Keratinocyte (primary cell): ENCODE measurements at regions not wholly inside any gene's neighbourhood (a gene's known extent, or its start where the extent isn't known, plus 50 kb on each side); places are given as distances from the start of the nearest gene placed in this dataset.

ENCODE experiments used
- DNase-seq: peaks from one replicate; pipeline ENCODE4 v3.0.0-alpha.2; 2011; ENCODE audit warnings: low read depth, missing footprints, low spot score
- FAIRE-seq: peaks from 2 replicates; lab custom pipeline; 2011; peaks lifted over from hg19 to GRCh38; lab: Jason Lieb, UNC
- H2AFZ ChIP-seq: 2 replicates; pipeline ENCODE4 v1.6.0; 2012; ENCODE audit warnings: low read length, control low read depth, inconsistent platforms; ENCODE audit not compliant: control insufficient read depth
- H3K27ac ChIP-seq: 2 replicates; pipeline ENCODE4 v1.5.1; 2011; ENCODE audit warnings: low read length; ENCODE audit not compliant: control insufficient read depth, insufficient read depth
- H3K27me3 ChIP-seq: 3 replicates; pipeline ENCODE4 v1.6.0; 2011; ENCODE audit warnings: low read length; ENCODE audit not compliant: control insufficient read depth, insufficient read depth; ENCODE audit errors: extremely low read depth
- H3K36me3 ChIP-seq, 2 experiments: 2 replicates in 1 of 2; 3 replicates in 1 of 2; pipeline ENCODE4 v1.5.1; 2011; ENCODE audit warnings: low read length in 2 of 2, mild to moderate bottlenecking in 1 of 2; ENCODE audit not compliant: control insufficient read depth in 2 of 2, insufficient read depth in 2 of 2; ENCODE audit errors: extremely low read depth in 1 of 2
- H3K4me1 ChIP-seq: 3 replicates; pipeline ENCODE4 v1.5.1; 2011; ENCODE audit warnings: low read length; ENCODE audit not compliant: control insufficient read depth, insufficient read depth; ENCODE audit errors: extremely low read depth
- H3K4me2 ChIP-seq: 3 replicates; pipeline ENCODE4 v1.6.0; 2011; ENCODE audit warnings: low read depth, low read length; ENCODE audit not compliant: control insufficient read depth, insufficient read depth; ENCODE audit errors: extremely low read depth
- H3K4me3 ChIP-seq, 3 experiments: fragments of 200-600 bp in 1 of 3; sonication (generic) in 1 of 3; 2 replicates in 2 of 3; 3 replicates in 1 of 3; pipeline ENCODE4 v1.5.1; 2011 to 2016; ENCODE audit warnings: low read length in 3 of 3, mild to moderate bottlenecking in 3 of 3, control low read depth in 2 of 3, inconsistent platforms in 1 of 3, low read depth in 1 of 3, mixed read lengths in 1 of 3, mixed run types in 1 of 3, moderate library complexity in 1 of 3; ENCODE audit not compliant: control insufficient read depth in 2 of 3, insufficient read depth in 2 of 3; ENCODE audit errors: extremely low read depth in 1 of 3
- H3K79me2 ChIP-seq: 2 replicates; pipeline ENCODE4 v1.6.0; 2012; ENCODE audit warnings: low read length; ENCODE audit not compliant: control insufficient read depth, insufficient read depth
- H3K9ac ChIP-seq: 3 replicates; pipeline ENCODE4 v1.6.0; 2011; ENCODE audit warnings: low read length; ENCODE audit not compliant: control insufficient read depth, insufficient read depth; ENCODE audit errors: extremely low read depth
- H3K9me1 ChIP-seq: 3 replicates; pipeline ENCODE4 v1.6.0; 2011; ENCODE audit warnings: low read length; ENCODE audit not compliant: control insufficient read depth, insufficient read depth; ENCODE audit errors: extremely low read depth
- H3K9me3 ChIP-seq: 2 replicates; pipeline ENCODE4 v1.5.1; 2012; ENCODE audit warnings: low read depth, low read length; ENCODE audit not compliant: control insufficient read depth
- H4K20me1 ChIP-seq: 3 replicates; pipeline ENCODE4 v1.6.0; 2011; ENCODE audit warnings: low read length; ENCODE audit not compliant: control insufficient read depth, insufficient read depth; ENCODE audit errors: extremely low read depth
- EZH2 ChIP-seq: IDR thresholded peaks from one replicate; pipeline ENCODE4 v1.6.1; 2012; ENCODE audit warnings: inconsistent platforms, mild to moderate bottlenecking, low read length, moderate library complexity
- dilution Hi-C: fragments of 300-500 bp; cut with MboI; formaldehyde crosslinking; loops from one replicate; pipeline ENCODE4 v1.7.0; 2020; ENCODE audit warnings: low sequenced_read_pairs; ENCODE audit not compliant: extremely low pct_ligation_motif_present
- TF ChIP-seq, protein P1 (sequence below), 3 experiments: IDR thresholded peaks in 1 of 3; conservative IDR thresholded peaks in 1 of 3; optimal IDR thresholded peaks in 1 of 3; 2 replicates in 2 of 3; 3 replicates in 1 of 3; pipeline versions ENCODE3 to v1.5.1; 2011; ENCODE audit warnings: low read length in 3 of 3, mild to moderate bottlenecking in 3 of 3, moderate library complexity in 2 of 3, control low read depth in 1 of 3, inconsistent platforms in 1 of 3; ENCODE audit not compliant: insufficient read depth in 2 of 3; ENCODE audit errors: extremely low read depth in 1 of 3

DNA sequence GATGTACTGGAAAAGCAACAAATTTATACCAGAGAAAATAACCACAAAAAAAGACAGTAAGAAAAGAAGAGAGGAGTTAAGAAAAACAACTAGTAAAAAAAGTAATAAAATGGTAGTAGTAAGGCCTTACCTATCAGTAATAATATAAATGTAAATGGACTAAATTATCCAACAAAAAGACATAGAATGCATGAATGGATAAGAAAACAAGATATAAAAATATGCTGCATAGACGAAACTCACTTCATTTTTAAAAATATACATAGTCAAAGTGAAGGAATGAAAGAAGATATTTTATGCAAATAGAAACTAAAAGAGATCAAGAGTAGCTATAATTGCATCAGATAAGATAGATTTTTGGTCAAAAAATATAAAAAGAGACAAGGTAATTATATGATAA, 739.1 kb downstream of the DNAJB9 start:
- H3K27ac ChIP-seq, result no peak overlapping the region
- H4K20me1 ChIP-seq, result no peaks in the 10 kb centered on the region
- TF ChIP-seq, protein P1, sequence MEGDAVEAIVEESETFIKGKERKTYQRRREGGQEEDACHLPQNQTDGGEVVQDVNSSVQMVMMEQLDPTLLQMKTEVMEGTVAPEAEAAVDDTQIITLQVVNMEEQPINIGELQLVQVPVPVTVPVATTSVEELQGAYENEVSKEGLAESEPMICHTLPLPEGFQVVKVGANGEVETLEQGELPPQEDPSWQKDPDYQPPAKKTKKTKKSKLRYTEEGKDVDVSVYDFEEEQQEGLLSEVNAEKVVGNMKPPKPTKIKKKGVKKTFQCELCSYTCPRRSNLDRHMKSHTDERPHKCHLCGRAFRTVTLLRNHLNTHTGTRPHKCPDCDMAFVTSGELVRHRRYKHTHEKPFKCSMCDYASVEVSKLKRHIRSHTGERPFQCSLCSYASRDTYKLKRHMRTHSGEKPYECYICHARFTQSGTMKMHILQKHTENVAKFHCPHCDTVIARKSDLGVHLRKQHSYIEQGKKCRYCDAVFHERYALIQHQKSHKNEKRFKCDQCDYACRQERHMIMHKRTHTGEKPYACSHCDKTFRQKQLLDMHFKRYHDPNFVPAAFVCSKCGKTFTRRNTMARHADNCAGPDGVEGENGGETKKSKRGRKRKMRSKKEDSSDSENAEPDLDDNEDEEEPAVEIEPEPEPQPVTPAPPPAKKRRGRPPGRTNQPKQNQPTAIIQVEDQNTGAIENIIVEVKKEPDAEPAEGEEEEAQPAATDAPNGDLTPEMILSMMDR (optimal IDR thresholded peaks at IDR 0.05 in 1 of 3, IDR thresholded peaks at IDR 0.05 in 1 of 3, conservative IDR thresholded peaks at IDR 0.05 in 1 of 3; ENCODE audit: extremely low read depth in 1 of 3, insufficient read depth in 2 of 3, low read length in 3 of 3), result no peak
- no peak for TF ChIP-seq EZH2
- H2AFZ ChIP-seq, result no peak overlapping the region
- H3K9ac ChIP-seq, result no peak overlapping the region
- H3K79me2 ChIP-seq, result no peaks in the 10 kb centered on the region
- no peak for FAIRE-seq
- H3K4me2 ChIP-seq, result no peak overlapping the region
- peaks cover 2% of the 10 kb centered on the region for H3K9me3 ChIP-seq
- H3K4me1 ChIP-seq, result no peaks in the 10 kb centered on the region
- no peaks in the 10 kb centered on the region for H3K9me1 ChIP-seq
- no peaks in the 10 kb centered on the region for H3K36me3 ChIP-seq
- dilution Hi-C loops, result no loop called here
- no peaks in the 10 kb centered on the region for H3K27me3 ChIP-seq
- no peak overlapping the region for H3K4me3 ChIP-seq
- DNase-seq, result no peak

DNA sequence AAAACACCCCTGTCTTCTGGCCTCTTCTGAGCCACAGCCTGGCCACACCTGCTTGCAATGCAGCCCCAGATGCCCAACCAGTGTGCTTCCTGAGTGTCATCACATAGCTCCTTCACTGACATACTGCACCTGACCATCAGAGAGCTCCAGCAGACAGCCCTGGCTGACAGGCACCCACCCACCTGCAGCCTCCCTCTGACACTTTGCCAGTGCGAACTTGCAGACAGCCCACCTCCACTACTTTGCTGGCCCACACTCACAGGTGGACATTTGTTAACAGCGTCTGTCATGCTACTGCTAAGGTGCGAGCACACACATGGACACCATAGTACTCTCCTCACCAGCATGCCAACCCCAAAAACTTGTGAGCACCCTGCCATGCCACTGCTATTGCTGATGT, 740.1 kb downstream of the DNAJB9 start:
- Histone ChIP-seq H3K4me2 (no peak overlapping the region), H3K79me2 (no peaks in the 10 kb centered on the region), H3K9ac (no peak overlapping the region), H3K4me3 (no peak overlapping the region), H3K4me1 (no peaks in the 10 kb centered on the region), H2AFZ (no peak overlapping the region), H4K20me1 (no peaks in the 10 kb centered on the region), H3K27ac (no peak overlapping the region), H3K9me1 (no peaks in the 10 kb centered on the region), H3K36me3 (no peaks in the 10 kb centered on the region), H3K27me3 (no peaks in the 10 kb centered on the region), H3K9me3 (peaks cover 2% of the 10 kb centered on the region)
- DNase-seq, result no peak
- TF ChIP-seq, protein P1 (optimal IDR thresholded peaks at IDR 0.05 in 1 of 3, IDR thresholded peaks at IDR 0.05 in 1 of 3, conservative IDR thresholded peaks at IDR 0.05 in 1 of 3; ENCODE audit: extremely low read depth in 1 of 3, insufficient read depth in 2 of 3, low read length in 3 of 3), result no peak
- TF ChIP-seq EZH2, result no peak
- dilution Hi-C loops, result no loop called here
- no peak for FAIRE-seq
